IMR-90 (cell line): ENCODE measurements at regions not wholly inside any gene's neighbourhood (a gene's known extent, or its start where the extent isn't known, plus 50 kb on each side); places are given as distances from the start of the nearest gene placed in this dataset.

Experiments used
- ATAC-seq: fragments of 200-7000 bp; cut with Tn5 transposase; 2 replicates; pipeline ENCODE4 v1.9.1; 2020; ENCODE audit warnings: low read depth, mild to moderate bottlenecking, moderate library complexity
- BruUV-seq: library from RNA; stranded (reverse); fragments of 400-500 nt; replicated peaks from 2 replicates; lab custom pipeline; 2021; lab: Mats Ljungman, UMichigan
- CTCF ChIA-PET: fragments of 300-600 bp; formaldehyde crosslinking; extraction: SDS; loops from one replicate; lab custom pipeline; 2021; ENCODE audit warnings: antibody characterized with exemption; lab: Yijun Ruan, JAX
- POLR2A ChIA-PET: fragments of 300-600 bp; sonication (Branson Sonifier 250); formaldehyde crosslinking; loops from one replicate; lab custom pipeline; 2022; ENCODE audit warnings: antibody characterized with exemption; ENCODE audit not compliant: unreplicated experiment; lab: Charles Lee
- DNase-seq: peaks from one replicate; pipeline ENCODE4 v3.0.0; 2013
- H2AFZ ChIP-seq: replicated peaks from 2 replicates; pipeline ENCODE3; 2013; ENCODE audit warnings: low read length, mild to moderate bottlenecking; ENCODE audit not compliant: poor library complexity
- H2AK5ac ChIP-seq: 2 replicates; pipeline ENCODE4 v1.6.1; 2013; ENCODE audit warnings: low read depth, low read length, inconsistent platforms
- H2AK9ac ChIP-seq: replicated peaks from 2 replicates; pipeline ENCODE3; 2013; ENCODE audit warnings: mild to moderate bottlenecking, low read depth, low read length, moderate library complexity; ENCODE audit not compliant: poor library complexity
- H2BK120ac ChIP-seq: 2 replicates; pipeline ENCODE4 v1.6.1; 2013; ENCODE audit warnings: low read depth, low read length, inconsistent platforms
- H2BK15ac ChIP-seq: 3 replicates; pipeline ENCODE4 v1.6.1; 2013; ENCODE audit warnings: low read depth, low read length, inconsistent platforms
- H2BK20ac ChIP-seq: 2 replicates; pipeline ENCODE4 v1.6.1; 2013; ENCODE audit warnings: low read depth, mild to moderate bottlenecking, inconsistent platforms, low read length, moderate library complexity
- H2BK5ac ChIP-seq: 2 replicates; pipeline ENCODE4 v1.6.1; 2013; ENCODE audit warnings: mild to moderate bottlenecking, low read depth, low read length, inconsistent platforms; ENCODE audit not compliant: poor library complexity, severe bottlenecking
- H3K14ac ChIP-seq: replicated peaks from 2 replicates; pipeline ENCODE4 v1.6.1; 2013; ENCODE audit warnings: low read depth, low read length, inconsistent platforms
- H3K18ac ChIP-seq: 2 replicates; pipeline ENCODE4 v1.6.1; 2013; ENCODE audit warnings: low read depth, low read length, control low read depth
- H3K23ac ChIP-seq: 2 replicates; pipeline ENCODE4 v1.6.1; 2013; ENCODE audit warnings: low read depth, low read length, inconsistent platforms
- H3K27ac ChIP-seq: 2 replicates; pipeline ENCODE4 v1.5.1; 2013; ENCODE audit warnings: mild to moderate bottlenecking, control low read depth, low read length; ENCODE audit not compliant: insufficient read depth
- H3K27me3 ChIP-seq: 2 replicates; pipeline ENCODE4 v1.6.1; 2013; ENCODE audit warnings: low read length; ENCODE audit not compliant: control insufficient read depth, insufficient read depth
- H3K36me3 ChIP-seq: 2 replicates; pipeline ENCODE4 v1.6.1; 2013; ENCODE audit warnings: low read length, mixed read lengths; ENCODE audit not compliant: control insufficient read depth, insufficient read depth
- H3K4ac ChIP-seq: 2 replicates; pipeline ENCODE4 v1.6.1; 2013; ENCODE audit warnings: low read depth, low read length, inconsistent platforms
- H3K4me1 ChIP-seq: 2 replicates; pipeline ENCODE4 v1.6.1; 2013; ENCODE audit warnings: low read length, mixed read lengths; ENCODE audit not compliant: control insufficient read depth, insufficient read depth
- H3K4me2 ChIP-seq: 2 replicates; pipeline ENCODE4 v1.6.1; 2013; ENCODE audit warnings: low read depth, mild to moderate bottlenecking, control low read depth, low read length, moderate library complexity
- H3K4me3 ChIP-seq: 2 replicates; pipeline ENCODE4 v1.5.1; 2013; ENCODE audit warnings: low read depth, mild to moderate bottlenecking, control low read depth, low read length, moderate library complexity; ENCODE audit not compliant: insufficient read depth
- H3K56ac ChIP-seq: 2 replicates; pipeline ENCODE4 v1.6.1; 2013; ENCODE audit warnings: low read length, inconsistent platforms; ENCODE audit not compliant: insufficient read depth; ENCODE audit errors: extremely low read depth
- H3K79me1 ChIP-seq, 2 experiments: 2 replicates each; pipeline ENCODE4 v1.6.1; 2013; ENCODE audit warnings: low read length in 2 of 2, inconsistent platforms in 1 of 2, low read depth in 1 of 2
- H3K9ac ChIP-seq: 2 replicates; pipeline ENCODE4 v1.6.1; 2013; ENCODE audit warnings: low read depth, low read length, control low read depth
- H3K9me1 ChIP-seq: 2 replicates; pipeline ENCODE4 v1.6.1; 2013; ENCODE audit warnings: low read length, inconsistent platforms; ENCODE audit not compliant: insufficient read depth
- H3K9me3 ChIP-seq: 2 replicates; pipeline ENCODE4 v1.6.1; 2013; ENCODE audit warnings: low read length; ENCODE audit not compliant: control insufficient read depth, insufficient read depth
- H4K20me1 ChIP-seq: 2 replicates; pipeline ENCODE4 v1.6.1; 2013; ENCODE audit warnings: low read length, inconsistent platforms; ENCODE audit not compliant: insufficient read depth
- H4K5ac ChIP-seq: 2 replicates; pipeline ENCODE4 v1.6.1; 2013; ENCODE audit warnings: mild to moderate bottlenecking, low read depth, low read length, control low read depth
- H4K8ac ChIP-seq, 2 experiments: 2 replicates each; pipeline ENCODE4 v1.6.1; 2013; ENCODE audit warnings: low read depth in 2 of 2, low read length in 2 of 2, control low read depth in 1 of 2, inconsistent platforms in 1 of 2
- H4K91ac ChIP-seq: 2 replicates; pipeline ENCODE4 v1.6.1; 2013; ENCODE audit warnings: low read depth, low read length, inconsistent platforms; ENCODE audit not compliant: insufficient read depth
- ELK1 ChIP-seq: fragments of 150-350 bp; IDR thresholded peaks from 2 replicates; pipeline ENCODE4 v1.6.1; 2016; ENCODE audit warnings: low read depth, mild to moderate bottlenecking, low read length, moderate library complexity, borderline replicate concordance
- MAFK ChIP-seq: IDR thresholded peaks from 2 replicates; pipeline ENCODE4 v1.6.1; 2012; ENCODE audit warnings: low read depth, low read length, improper control_type of control experiment
- NFE2L2 ChIP-seq: fragments of 150-350 bp; IDR thresholded peaks from 2 replicates; pipeline ENCODE4 v1.6.1; 2016; ENCODE audit warnings: low read depth, mild to moderate bottlenecking, low read length
- WGBS, 2 experiments: methylation state at CpG; one replicate each; pipeline versions ENCODE4 v1.1.5 to v1.1.7; 2013; ENCODE audit warnings: missing lambda C conversion rate in 2 of 2; ENCODE audit not compliant: insufficient read length in 1 of 2; ENCODE audit errors: extremely low coverage in 2 of 2; 5-methylcytosine and 5-hydroxymethylcytosine counted together
- dilution Hi-C: fragments of 300-500 bp; cut with HindIII; formaldehyde crosslinking; loops from one replicate; pipeline ENCODE4 v1.14.3; 2018; ENCODE audit warnings: low sequenced_read_pairs; ENCODE audit not compliant: unreplicated experiment
- in situ Hi-C: fragments of 300-500 bp; cut with MboI; formaldehyde crosslinking; loops from 3 replicates; pipeline ENCODE4 v1.14.3; 2019; ENCODE audit warnings: low sequenced_read_pairs, inconsistent platforms, mixed read lengths
- intact Hi-C: fragments of 100-400 bp; cut with micrococcal nuclease; formaldehyde crosslinking; loops from 2 replicates; pipeline ENCODE4 v1.10.0; 2022

GRCh38 chr14:40733206-40733605, 873.5 kb upstream of the LRFN5 start:
- no peak overlapping the region for H2BK120ac ChIP-seq
- no peak overlapping the region for H3K4ac ChIP-seq
- H4K91ac ChIP-seq, result no peak overlapping the region
- no peaks in the 10 kb centered on the region for H3K79me1 ChIP-seq
- WGBS, 2 experiments, result no CpG with 5 or more reads among the region's 1 CpG
- H2BK15ac ChIP-seq, result no peak overlapping the region
- no peak overlapping the region for H2AK5ac ChIP-seq
- H4K8ac ChIP-seq, result no peak overlapping the region
- H3K56ac ChIP-seq, result no peak overlapping the region
- no peak overlapping the region for H2BK5ac ChIP-seq
- TF ChIP-seq NFE2L2 (no peak), ELK1 (no peak), MAFK (peak; percentile 79)
- no peak overlapping the region for H3K4me3 ChIP-seq
- ChIA-PET POLR2A (no interaction called here), CTCF (no interaction called here)
- no peak overlapping the region for H2AFZ ChIP-seq
- H3K14ac ChIP-seq, result no peak overlapping the region
- dilution Hi-C loops, result no loop called here
- no peak overlapping the region for H3K23ac ChIP-seq
- intact Hi-C loops, result no loop called here
- H3K4me2 ChIP-seq, result no peak overlapping the region
- no TSS peak for BruUV-seq
- in situ Hi-C loops, result no loop called here
- H3K27ac ChIP-seq, result no peak overlapping the region
- H3K36me3 ChIP-seq, result no peaks in the 10 kb centered on the region
- no peaks in the 10 kb centered on the region for H3K27me3 ChIP-seq
- DNase-seq (no peak), ATAC-seq (no peak)
- no peak overlapping the region for H2BK20ac ChIP-seq
- H3K9ac ChIP-seq, result no peak overlapping the region
- H4K5ac ChIP-seq, result no peak overlapping the region
- no peaks in the 10 kb centered on the region for H3K4me1 ChIP-seq
- H3K9me3 ChIP-seq, result peaks cover 8% of the 10 kb centered on the region
- H3K18ac ChIP-seq, result no peak overlapping the region
- no peaks in the 10 kb centered on the region for H3K9me1 ChIP-seq
- H4K20me1 ChIP-seq, result no peaks in the 10 kb centered on the region
- no peak overlapping the region for H2AK9ac ChIP-seq
